Natural killer cell treated with Interleukin-12 subunit alpha and Interleukin-12 subunit beta and Interleukin-15 and Interleukin-18, amount 100 ng/mL, for 72 hours (primary cell): ENCODE measurements at regions not wholly inside any gene's neighbourhood (a gene's known extent, or its start where the extent isn't known, plus 50 kb on each side); places are given as distances from the start of the nearest gene placed in this dataset.

ENCODE experiments used
- ATAC-seq, 2 donors: fragments of 150-1000 bp; cut with Tn5 transposase in 1 of 2; sonication (Bioruptor Pico), chemical (Tn5 transposase) in 1 of 2; 2 replicates each; pipeline ENCODE4 v1.10.0; 2021
- DNase-seq: peaks from one replicate; pipeline ENCODE4 v3.0.0; 2022; ENCODE audit warnings: low spot score
- H3K27ac Mint-ChIP-seq, 2 donors: 1 replicate in 1 of 2; 2 replicates in 1 of 2; pipeline ENCODE4 v1.8.0; 2022; ENCODE audit warnings: mixed read lengths in 2 of 2, mild to moderate bottlenecking in 1 of 2, moderate library complexity in 1 of 2
- H3K27me3 Mint-ChIP-seq, 2 donors: 1 replicate in 1 of 2; 2 replicates in 1 of 2; pipeline ENCODE4 v1.8.0; 2022; ENCODE audit warnings: mixed read lengths in 2 of 2
- H3K36me3 Mint-ChIP-seq: one replicate; pipeline ENCODE4 v1.8.0; 2022; ENCODE audit warnings: mixed read lengths
- H3K4me1 Mint-ChIP-seq, 2 donors: 1 replicate in 1 of 2; 2 replicates in 1 of 2; pipeline ENCODE4 v1.8.0; 2022; ENCODE audit warnings: low read depth in 2 of 2, mixed read lengths in 2 of 2, mild to moderate bottlenecking in 1 of 2
- H3K4me3 Mint-ChIP-seq: one replicate; pipeline ENCODE4 v1.8.0; 2022; ENCODE audit warnings: mixed read lengths
- H3K9me3 Mint-ChIP-seq: 2 replicates; pipeline ENCODE4 v1.8.0; 2022; ENCODE audit warnings: mixed read lengths

GRCh38 chr2:151174127-151174526, 87.5 kb downstream of the RBM43 start:
- Mint-ChIP-seq H3K4me3 (no peak overlapping the region), H3K4me1 (no peaks in the 10 kb centered on the region), H3K36me3 (no peaks in the 10 kb centered on the region), H3K27me3 (peaks cover 0 to 17% of the 10 kb centered on the region in 2 donors), H3K27ac (no peak overlapping the region), H3K9me3 (no peaks in the 10 kb centered on the region)
- no peak for ATAC-seq
- DNase-seq = no peak

- Mint-ChIP-seq H3K4me3 (no peak overlapping the region), H3K36me3 (no peaks in the 10 kb centered on the region), H3K4me1 (no peaks in the 10 kb centered on the region), H3K27me3 (peaks cover 10 to 17% of the 10 kb centered on the region in 2 donors), H3K9me3 (no peaks in the 10 kb centered on the region), H3K27ac (no peak overlapping the region)
- ATAC-seq (no peak), DNase-seq (no peak)
Observed at GRCh38 chr2:151171186-151171585, 90.5 kb downstream of the RBM43 start.

GRCh38 chr2:151166410-151166809, 95.3 kb downstream of the RBM43 start:
- Mint-ChIP-seq H3K9me3 (no peaks in the 10 kb centered on the region), H3K36me3 (no peaks in the 10 kb centered on the region), H3K4me3 (no peak overlapping the region), H3K27me3 (peaks cover 19 to 27% of the 10 kb centered on the region in 2 donors), H3K4me1 (no peaks in the 10 kb centered on the region), H3K27ac (no peak overlapping the region)
- no peak for ATAC-seq
- no peak for DNase-seq

GRCh38 chr2:151165105-151165684, 96.5 kb downstream of the RBM43 start:
- ATAC-seq = no peak
- no peak overlapping the region for H3K4me3 Mint-ChIP-seq

GRCh38 chr2:151161821-151162551, 99.7 kb downstream of the RBM43 start:
- no peaks in the 10 kb centered on the region for H3K9me3 Mint-ChIP-seq
- DNase-seq (no peak), ATAC-seq (no peak)
- no peaks in the 10 kb centered on the region for H3K36me3 Mint-ChIP-seq
- H3K27ac Mint-ChIP-seq = no peak overlapping the region
- H3K4me1 Mint-ChIP-seq = no peaks in the 10 kb centered on the region
- peaks cover 12 to 29% of the 10 kb centered on the region in 2 donors for H3K27me3 Mint-ChIP-seq
- no peak overlapping the region for H3K4me3 Mint-ChIP-seq

More at GRCh38 chr2:151165105-151165684, 96.5 kb downstream of the RBM43 start:
- DNase-seq = no peak
- no peaks in the 10 kb centered on the region for H3K9me3 Mint-ChIP-seq
- H3K27me3 Mint-ChIP-seq = peaks cover 16 to 31% of the 10 kb centered on the region in 2 donors
- no peaks in the 10 kb centered on the region for H3K36me3 Mint-ChIP-seq
- H3K4me1 Mint-ChIP-seq = no peaks in the 10 kb centered on the region
- H3K27ac Mint-ChIP-seq = no peak overlapping the region

- H3K36me3 Mint-ChIP-seq = no peaks in the 10 kb centered on the region
- no peak for DNase-seq
- H3K4me3 Mint-ChIP-seq = no peak overlapping the region
- no peak overlapping the region for H3K27ac Mint-ChIP-seq
- no peaks in the 10 kb centered on the region for H3K9me3 Mint-ChIP-seq
- no peak for ATAC-seq
- H3K4me1 Mint-ChIP-seq = no peaks in the 10 kb centered on the region
- H3K27me3 Mint-ChIP-seq = peaks cover 13 to 45% of the 10 kb centered on the region in 2 donors
Observed at GRCh38 chr2:151159109-151159662, 102.5 kb downstream of the RBM43 start.

- ATAC-seq (no peak), DNase-seq (no peak)
- Mint-ChIP-seq H3K36me3 (no peaks in the 10 kb centered on the region), H3K27me3 (peaks cover 13 to 38% of the 10 kb centered on the region in 2 donors), H3K4me3 (no peak overlapping the region), H3K4me1 (no peaks in the 10 kb centered on the region), H3K9me3 (no peaks in the 10 kb centered on the region), H3K27ac (no peak overlapping the region)
Observed at GRCh38 chr2:151157000-151157735, 104.5 kb downstream of the RBM43 start.

- no peak overlapping the region for H3K27ac Mint-ChIP-seq
- no peaks in the 10 kb centered on the region for H3K36me3 Mint-ChIP-seq
- no peak overlapping the region for H3K4me3 Mint-ChIP-seq
- DNase-seq = no peak
- no peaks in the 10 kb centered on the region for H3K9me3 Mint-ChIP-seq
- H3K27me3 Mint-ChIP-seq = peaks cover 13 to 42% of the 10 kb centered on the region in 2 donors
- H3K4me1 Mint-ChIP-seq = no peaks in the 10 kb centered on the region
- no peak for ATAC-seq
Observed at GRCh38 chr2:151156431-151156830, 105.2 kb downstream of the RBM43 start.

GRCh38 chr2:151153601-151154000, 108.1 kb downstream of the RBM43 start:
- no peaks in the 10 kb centered on the region for H3K4me1 Mint-ChIP-seq
- no peak for DNase-seq
- no peak overlapping the region for H3K27ac Mint-ChIP-seq
- no peak for ATAC-seq
- H3K9me3 Mint-ChIP-seq = no peaks in the 10 kb centered on the region
- H3K36me3 Mint-ChIP-seq = no peaks in the 10 kb centered on the region
- no peak overlapping the region for H3K4me3 Mint-ChIP-seq
- peaks cover 17 to 43% of the 10 kb centered on the region in 2 donors for H3K27me3 Mint-ChIP-seq

GRCh38 chr2:151150331-151151320, 111.0 kb downstream of the RBM43 start:
- Mint-ChIP-seq H3K4me1 (no peaks in the 10 kb centered on the region), H3K27ac (no peak overlapping the region), H3K36me3 (no peaks in the 10 kb centered on the region), H3K27me3 (peaks cover 17 to 34% of the 10 kb centered on the region in 2 donors), H3K9me3 (no peaks in the 10 kb centered on the region), H3K4me3 (no peak overlapping the region)
- DNase-seq (no peak), ATAC-seq (no peak)

- ATAC-seq (no peak), DNase-seq (no peak)
- no peaks in the 10 kb centered on the region for H3K9me3 Mint-ChIP-seq
- H3K4me1 Mint-ChIP-seq = no peaks in the 10 kb centered on the region
- H3K4me3 Mint-ChIP-seq = no peak overlapping the region
- H3K27ac Mint-ChIP-seq = no peak overlapping the region
- no peaks in the 10 kb centered on the region for H3K36me3 Mint-ChIP-seq
- H3K27me3 Mint-ChIP-seq = peaks cover 0 to 7% of the 10 kb centered on the region in 2 donors
Observed at GRCh38 chr2:151138507-151138906, 123.2 kb downstream of the RBM43 start.

GRCh38 chr2:151137526-151137925, 124.1 kb downstream of the RBM43 start:
- ATAC-seq = no peak
- no peaks in the 10 kb centered on the region for H3K9me3 Mint-ChIP-seq
- no peaks in the 10 kb centered on the region for H3K4me1 Mint-ChIP-seq
- no peaks in the 10 kb centered on the region for H3K36me3 Mint-ChIP-seq
- H3K27me3 Mint-ChIP-seq = peaks cover 0 to 7% of the 10 kb centered on the region in 2 donors
- no peak overlapping the region for H3K4me3 Mint-ChIP-seq
- DNase-seq = no peak
- H3K27ac Mint-ChIP-seq = no peak overlapping the region

- Mint-ChIP-seq H3K4me1 (no peaks in the 10 kb centered on the region), H3K27ac (no peak overlapping the region), H3K36me3 (peaks cover 4% of the 10 kb centered on the region), H3K4me3 (no peak overlapping the region), H3K27me3 (peaks cover 5 to 22% of the 10 kb centered on the region in 2 donors), H3K9me3 (peaks cover 2% of the 10 kb centered on the region)
- DNase-seq = no peak
- ATAC-seq = no peak
Observed at GRCh38 chr2:151120011-151120410, 141.7 kb downstream of the RBM43 start.
